IMR-90 (cell line): ENCODE measurements at regions not wholly inside any gene's neighbourhood (a gene's known extent, or its start where the extent isn't known, plus 50 kb on each side); places are given as distances from the start of the nearest gene placed in this dataset.

Source experiments
- ATAC-seq: fragments of 200-7000 bp; cut with Tn5 transposase; 2 replicates; pipeline ENCODE4 v1.9.1; 2020; ENCODE audit warnings: low read depth, mild to moderate bottlenecking, moderate library complexity
- BruUV-seq: library from RNA; stranded (reverse); fragments of 400-500 nt; replicated peaks from 2 replicates; lab custom pipeline; 2021; lab: Mats Ljungman, UMichigan
- CTCF ChIA-PET: fragments of 300-600 bp; formaldehyde crosslinking; extraction: SDS; loops from one replicate; lab custom pipeline; 2021; ENCODE audit warnings: antibody characterized with exemption; lab: Yijun Ruan, JAX
- POLR2A ChIA-PET: fragments of 300-600 bp; sonication (Branson Sonifier 250); formaldehyde crosslinking; loops from one replicate; lab custom pipeline; 2022; ENCODE audit warnings: antibody characterized with exemption; ENCODE audit not compliant: unreplicated experiment; lab: Charles Lee
- DNase-seq: peaks from one replicate; pipeline ENCODE4 v3.0.0; 2013
- H2AFZ ChIP-seq: replicated peaks from 2 replicates; pipeline ENCODE3; 2013; ENCODE audit warnings: low read length, mild to moderate bottlenecking; ENCODE audit not compliant: poor library complexity
- H2AK5ac ChIP-seq: 2 replicates; pipeline ENCODE4 v1.6.1; 2013; ENCODE audit warnings: low read depth, low read length, inconsistent platforms
- H2AK9ac ChIP-seq: replicated peaks from 2 replicates; pipeline ENCODE3; 2013; ENCODE audit warnings: mild to moderate bottlenecking, low read depth, low read length, moderate library complexity; ENCODE audit not compliant: poor library complexity
- H2BK120ac ChIP-seq: 2 replicates; pipeline ENCODE4 v1.6.1; 2013; ENCODE audit warnings: low read depth, low read length, inconsistent platforms
- H2BK15ac ChIP-seq: 3 replicates; pipeline ENCODE4 v1.6.1; 2013; ENCODE audit warnings: low read depth, low read length, inconsistent platforms
- H2BK20ac ChIP-seq: 2 replicates; pipeline ENCODE4 v1.6.1; 2013; ENCODE audit warnings: low read depth, mild to moderate bottlenecking, inconsistent platforms, low read length, moderate library complexity
- H2BK5ac ChIP-seq: 2 replicates; pipeline ENCODE4 v1.6.1; 2013; ENCODE audit warnings: mild to moderate bottlenecking, low read depth, low read length, inconsistent platforms; ENCODE audit not compliant: poor library complexity, severe bottlenecking
- H3K14ac ChIP-seq: replicated peaks from 2 replicates; pipeline ENCODE4 v1.6.1; 2013; ENCODE audit warnings: low read depth, low read length, inconsistent platforms
- H3K18ac ChIP-seq: 2 replicates; pipeline ENCODE4 v1.6.1; 2013; ENCODE audit warnings: low read depth, low read length, control low read depth
- H3K23ac ChIP-seq: 2 replicates; pipeline ENCODE4 v1.6.1; 2013; ENCODE audit warnings: low read depth, low read length, inconsistent platforms
- H3K27ac ChIP-seq: 2 replicates; pipeline ENCODE4 v1.5.1; 2013; ENCODE audit warnings: mild to moderate bottlenecking, control low read depth, low read length; ENCODE audit not compliant: insufficient read depth
- H3K27me3 ChIP-seq: 2 replicates; pipeline ENCODE4 v1.6.1; 2013; ENCODE audit warnings: low read length; ENCODE audit not compliant: control insufficient read depth, insufficient read depth
- H3K36me3 ChIP-seq: 2 replicates; pipeline ENCODE4 v1.6.1; 2013; ENCODE audit warnings: low read length, mixed read lengths; ENCODE audit not compliant: control insufficient read depth, insufficient read depth
- H3K4ac ChIP-seq: 2 replicates; pipeline ENCODE4 v1.6.1; 2013; ENCODE audit warnings: low read depth, low read length, inconsistent platforms
- H3K4me1 ChIP-seq: 2 replicates; pipeline ENCODE4 v1.6.1; 2013; ENCODE audit warnings: low read length, mixed read lengths; ENCODE audit not compliant: control insufficient read depth, insufficient read depth
- H3K4me2 ChIP-seq: 2 replicates; pipeline ENCODE4 v1.6.1; 2013; ENCODE audit warnings: low read depth, mild to moderate bottlenecking, control low read depth, low read length, moderate library complexity
- H3K4me3 ChIP-seq: 2 replicates; pipeline ENCODE4 v1.5.1; 2013; ENCODE audit warnings: low read depth, mild to moderate bottlenecking, control low read depth, low read length, moderate library complexity; ENCODE audit not compliant: insufficient read depth
- H3K56ac ChIP-seq: 2 replicates; pipeline ENCODE4 v1.6.1; 2013; ENCODE audit warnings: low read length, inconsistent platforms; ENCODE audit not compliant: insufficient read depth; ENCODE audit errors: extremely low read depth
- H3K79me1 ChIP-seq, 2 experiments: 2 replicates each; pipeline ENCODE4 v1.6.1; 2013; ENCODE audit warnings: low read length in 2 of 2, inconsistent platforms in 1 of 2, low read depth in 1 of 2
- H3K9ac ChIP-seq: 2 replicates; pipeline ENCODE4 v1.6.1; 2013; ENCODE audit warnings: low read depth, low read length, control low read depth
- H3K9me1 ChIP-seq: 2 replicates; pipeline ENCODE4 v1.6.1; 2013; ENCODE audit warnings: low read length, inconsistent platforms; ENCODE audit not compliant: insufficient read depth
- H3K9me3 ChIP-seq: 2 replicates; pipeline ENCODE4 v1.6.1; 2013; ENCODE audit warnings: low read length; ENCODE audit not compliant: control insufficient read depth, insufficient read depth
- H4K20me1 ChIP-seq: 2 replicates; pipeline ENCODE4 v1.6.1; 2013; ENCODE audit warnings: low read length, inconsistent platforms; ENCODE audit not compliant: insufficient read depth
- H4K5ac ChIP-seq: 2 replicates; pipeline ENCODE4 v1.6.1; 2013; ENCODE audit warnings: mild to moderate bottlenecking, low read depth, low read length, control low read depth
- H4K8ac ChIP-seq, 2 experiments: 2 replicates each; pipeline ENCODE4 v1.6.1; 2013; ENCODE audit warnings: low read depth in 2 of 2, low read length in 2 of 2, control low read depth in 1 of 2, inconsistent platforms in 1 of 2
- H4K91ac ChIP-seq: 2 replicates; pipeline ENCODE4 v1.6.1; 2013; ENCODE audit warnings: low read depth, low read length, inconsistent platforms; ENCODE audit not compliant: insufficient read depth
- BHLHE40 ChIP-seq: fragments of 150-350 bp; IDR thresholded peaks from 2 replicates; pipeline ENCODE4 v1.6.1; 2016; ENCODE audit warnings: mild to moderate bottlenecking, low read depth, low read length
- CEBPB ChIP-seq: IDR thresholded peaks from 2 replicates; pipeline ENCODE4 v1.6.1; 2012; ENCODE audit warnings: low read depth, low read length, improper control_type of control experiment
- CHD1 ChIP-seq: IDR thresholded peaks from 2 replicates; pipeline ENCODE4 v1.6.1; 2012; ENCODE audit warnings: low read depth, low read length, improper control_type of control experiment
- CTCF ChIP-seq: conservative IDR thresholded peaks from 2 replicates; pipeline ENCODE4 v1.5.1; 2012; ENCODE audit warnings: mild to moderate bottlenecking, low read depth, low read length, improper control_type of control experiment
- ELK1 ChIP-seq: fragments of 150-350 bp; IDR thresholded peaks from 2 replicates; pipeline ENCODE4 v1.6.1; 2016; ENCODE audit warnings: low read depth, mild to moderate bottlenecking, low read length, moderate library complexity, borderline replicate concordance
- FOS ChIP-seq: fragments of 150-350 bp; IDR thresholded peaks from 2 replicates; pipeline ENCODE4 v1.6.1; 2016; ENCODE audit warnings: low read depth, low read length
- MAFK ChIP-seq: IDR thresholded peaks from 2 replicates; pipeline ENCODE4 v1.6.1; 2012; ENCODE audit warnings: low read depth, low read length, improper control_type of control experiment
- MAZ ChIP-seq: IDR thresholded peaks from 2 replicates; pipeline ENCODE4 v1.6.1; 2012; ENCODE audit warnings: low read depth, mild to moderate bottlenecking, low read length, improper control_type of control experiment, moderate library complexity, borderline replicate concordance
- MXI1 ChIP-seq: IDR thresholded peaks from 2 replicates; pipeline ENCODE4 v1.6.1; 2012; ENCODE audit warnings: low read depth, mild to moderate bottlenecking, low read length, moderate library complexity, borderline replicate concordance
- NFE2L2 ChIP-seq: fragments of 150-350 bp; IDR thresholded peaks from 2 replicates; pipeline ENCODE4 v1.6.1; 2016; ENCODE audit warnings: low read depth, mild to moderate bottlenecking, low read length
- POLR2A ChIP-seq: IDR thresholded peaks from 2 replicates; pipeline ENCODE4 v1.6.1; 2012; ENCODE audit warnings: mild to moderate bottlenecking, low read depth, low read length
- RAD21 ChIP-seq: IDR thresholded peaks from 2 replicates; pipeline ENCODE4 v1.6.1; 2012; ENCODE audit warnings: low read length, improper control_type of control experiment
- RCOR1 ChIP-seq: IDR thresholded peaks from 2 replicates; pipeline ENCODE4 v1.6.1; 2012; ENCODE audit warnings: mild to moderate bottlenecking, low read length, improper control_type of control experiment; ENCODE audit not compliant: insufficient replicate concordance
- RFX5 ChIP-seq: IDR thresholded peaks from 2 replicates; pipeline ENCODE4 v1.8.0; 2012; ENCODE audit warnings: low read depth, mild to moderate bottlenecking, low read length, moderate library complexity
- SMC3 ChIP-seq: fragments of 150-350 bp; IDR thresholded peaks from 2 replicates; pipeline ENCODE4 v1.6.1; 2016; ENCODE audit warnings: low read depth, mild to moderate bottlenecking, antibody characterized with exemption, low read length, moderate library complexity
- USF2 ChIP-seq: fragments of 150-350 bp; IDR thresholded peaks from 2 replicates; pipeline ENCODE4 v1.6.1; 2017; ENCODE audit warnings: mild to moderate bottlenecking, antibody characterized with exemption, low read length, low read depth
- WGBS, 2 experiments: methylation state at CpG; one replicate each; pipeline versions ENCODE4 v1.1.5 to v1.1.7; 2013; ENCODE audit warnings: missing lambda C conversion rate in 2 of 2; ENCODE audit not compliant: insufficient read length in 1 of 2; ENCODE audit errors: extremely low coverage in 2 of 2; 5-methylcytosine and 5-hydroxymethylcytosine counted together
- dilution Hi-C: fragments of 300-500 bp; cut with HindIII; formaldehyde crosslinking; loops from one replicate; pipeline ENCODE4 v1.14.3; 2018; ENCODE audit warnings: low sequenced_read_pairs; ENCODE audit not compliant: unreplicated experiment
- in situ Hi-C: fragments of 300-500 bp; cut with MboI; formaldehyde crosslinking; loops from 3 replicates; pipeline ENCODE4 v1.14.3; 2019; ENCODE audit warnings: low sequenced_read_pairs, inconsistent platforms, mixed read lengths
- intact Hi-C: fragments of 100-400 bp; cut with micrococcal nuclease; formaldehyde crosslinking; loops from 2 replicates; pipeline ENCODE4 v1.10.0; 2022

- no peak overlapping the region for H3K4ac ChIP-seq
- H3K9me3 ChIP-seq, result no peaks in the 10 kb centered on the region
- TF ChIP-seq RAD21, result no peak
- TF ChIP-seq RCOR1, result no peak
- no peak for TF ChIP-seq NFE2L2
- TF ChIP-seq ELK1, result no peak
- no peak for TF ChIP-seq USF2
- no peak for TF ChIP-seq CHD1
- TF ChIP-seq CTCF, result no peak
- no peak for TF ChIP-seq SMC3
- TF ChIP-seq MAFK, result no peak
- TF ChIP-seq CEBPB, result no peak
- no peak for TF ChIP-seq MXI1
- TF ChIP-seq BHLHE40, result no peak
- no peak for TF ChIP-seq POLR2A
- TF ChIP-seq RFX5, result no peak
- TF ChIP-seq FOS, result no peak
- no peak for TF ChIP-seq MAZ
- no peak overlapping the region for H2BK5ac ChIP-seq
- H2BK120ac ChIP-seq, result no peak overlapping the region
- DNase-seq (peak; percentile 20), ATAC-seq (no peak)
- H3K9me1 ChIP-seq, result no peaks in the 10 kb centered on the region
- H3K9ac ChIP-seq, result no peak overlapping the region
- no peak overlapping the region for H4K91ac ChIP-seq
- intact Hi-C loops (no loop called here), dilution Hi-C loops (no loop called here), in situ Hi-C loops (no loop called here)
- H3K27ac ChIP-seq, result no peak overlapping the region
- H3K79me1 ChIP-seq, result no peaks in the 10 kb centered on the region
- no peak overlapping the region for H4K8ac ChIP-seq
- H2AK9ac ChIP-seq, result no peak overlapping the region
- H3K4me2 ChIP-seq, result no peak overlapping the region
- no TSS peak for BruUV-seq
- ChIA-PET POLR2A (no interaction called here), CTCF (interaction anchor here (0.6 kb wide), 1 partner anchor 446 kb away, joined by 4 read pairs; no protein-coding TSS in a partner anchor)
- no peak overlapping the region for H3K4me3 ChIP-seq
- 100% methylated on average over 1 of the region's 2 CpGs; no CpG with 5 or more reads in 1 of the 2 experiments for WGBS, 2 experiments
- no peaks in the 10 kb centered on the region for H3K36me3 ChIP-seq
- H3K18ac ChIP-seq, result no peak overlapping the region
- no peak overlapping the region for H4K5ac ChIP-seq
- H3K4me1 ChIP-seq, result peaks cover 7% of the 10 kb centered on the region
- H3K56ac ChIP-seq, result no peak overlapping the region
- H3K23ac ChIP-seq, result no peak overlapping the region
- H2AK5ac ChIP-seq, result no peak overlapping the region
- no peak overlapping the region for H3K14ac ChIP-seq
- H2BK20ac ChIP-seq, result no peak overlapping the region
- no peak overlapping the region for H2AFZ ChIP-seq
- no peak overlapping the region for H2BK15ac ChIP-seq
- H4K20me1 ChIP-seq, result no peaks in the 10 kb centered on the region
- no peaks in the 10 kb centered on the region for H3K27me3 ChIP-seq
Measured at GRCh38 chr21:16192902-16193301, 463.1 kb downstream of the USP25 start.
